PC-3 (cell line): ENCODE measurements at regions not wholly inside any gene's neighbourhood (a gene's known extent, or its start where the extent isn't known, plus 50 kb on each side); places are given as distances from the start of the nearest gene placed in this dataset.

Experiments used
- CTCF ChIP-seq: fragments of 300-600 bp; sonication (generic); conservative IDR thresholded peaks from 2 replicates; pipeline ENCODE4 v1.5.1; 2017; ENCODE audit warnings: antibody characterized with exemption, low read depth, mild to moderate bottlenecking, low read length
- EZH2 ChIP-seq: fragments of 300-600 bp; sonication (generic); IDR thresholded peaks from one replicate; pipeline ENCODE4 v1.6.1; 2017; ENCODE audit warnings: antibody characterized with exemption, mild to moderate bottlenecking, low read length; ENCODE audit not compliant: unreplicated experiment

GRCh38 chr16:54673313-54673712 lies 257.4 kb upstream of the IRX5 start:
- TF ChIP-seq CTCF, result no peak
- TF ChIP-seq EZH2, result no peak
